ENCODE measurements at regions not wholly inside any gene's neighbourhood (a gene's known extent, or its start where the extent isn't known, plus 50 kb on each side); places are given as distances from the start of the nearest gene placed in this dataset.
A peak's percentile ranks its signal among the peaks of the same experiment; 100 is the strongest.

DNA sequence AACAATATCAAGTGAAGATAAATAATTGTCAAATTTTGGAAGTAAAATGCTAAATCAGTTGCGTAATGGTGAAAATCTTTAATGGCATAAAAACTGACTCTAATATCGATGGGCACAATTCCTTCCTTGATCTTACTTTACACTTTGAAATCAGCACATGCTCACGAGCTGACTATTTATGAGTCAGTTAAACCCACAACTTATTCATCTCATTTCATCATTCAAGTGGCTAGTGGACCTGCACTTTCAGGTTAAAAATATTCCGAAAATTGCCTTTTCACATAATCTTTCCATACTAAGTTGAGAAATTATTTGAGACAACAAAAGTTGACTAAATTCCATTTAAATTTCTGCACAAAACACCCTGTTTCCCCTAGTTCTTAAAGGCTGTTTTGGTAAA is 582.1 kb upstream of the TENM3 start:
- H3K14ac ChIP-seq (ENCODE audit: low read length) = no peak overlapping the region
- H2BK12ac ChIP-seq (ENCODE audit: low read length) = no peak overlapping the region
- H3K27me3 ChIP-seq (ENCODE audit: control insufficient read depth in 3 of 3, insufficient read depth in 3 of 3, low read depth in 1 of 3, low read length in 3 of 3) = no peaks in the 10 kb centered on the region
- H3K27ac ChIP-seq (replicated peaks; ENCODE audit: low read length) = no peak overlapping the region
- no peak for DNase-seq (ENCODE audit: low spot score)
- no peak overlapping the region for H4K91ac ChIP-seq (ENCODE audit: low read depth, low read length, poor library complexity)
- no peak overlapping the region for H3K9ac ChIP-seq (ENCODE audit: low read depth, low read length, poor library complexity)
- no peak overlapping the region for H3K4ac ChIP-seq (ENCODE audit: low read length)
- no CpG with 5 or more reads among the region's 4 CpGs for WGBS, 2 donors (ENCODE audit: extremely low coverage in 2 of 2, insufficient read length in 2 of 2, insufficient replicate concordance in 1 of 2)
- H3K4me2 ChIP-seq (ENCODE audit: insufficient read depth, low read length, poor library complexity, severe bottlenecking) = no peak overlapping the region
- no peak overlapping the region for H4K8ac ChIP-seq (ENCODE audit: low read depth, low read length)
- no peak overlapping the region for H2BK120ac ChIP-seq (ENCODE audit: low read depth, low read length)
- H3K23ac ChIP-seq (ENCODE audit: low read depth, low read length, poor library complexity) = no peak overlapping the region
- H3K36me3 ChIP-seq (replicated peaks in 1 of 2; ENCODE audit: control insufficient read depth in 2 of 2, insufficient read depth in 2 of 2, low read length in 2 of 2) = no peaks in the 10 kb centered on the region
- H3K18ac ChIP-seq (ENCODE audit: low read length) = no peak overlapping the region
- H2BK5ac ChIP-seq (ENCODE audit: low read length) = no peak overlapping the region
- H2AK5ac ChIP-seq (ENCODE audit: low read depth, low read length) = no peak overlapping the region
- H3K4me1 ChIP-seq (ENCODE audit: control insufficient read depth in 2 of 2, insufficient read depth in 1 of 2, low read depth in 1 of 2, low read length in 2 of 2) = peaks cover 0 to 14% of the 10 kb centered on the region in 2 donors
- no peak overlapping the region for H3K4me3 ChIP-seq (ENCODE audit: low read length in 2 of 2)
- peaks cover 0 to 2% of the 10 kb centered on the region in 2 donors for H3K9me3 ChIP-seq (replicated peaks in 1 of 2; ENCODE audit: control insufficient read depth in 2 of 2, insufficient read depth in 1 of 2, low read depth in 1 of 2, low read length in 2 of 2)
- H3K79me1 ChIP-seq (ENCODE audit: low read depth, low read length) = no peaks in the 10 kb centered on the region
- no peak overlapping the region for H2BK15ac ChIP-seq (ENCODE audit: low read length)
- peak overlapping the region; percentile 2 for H2AFZ ChIP-seq (ENCODE audit: low read length)

DNA sequence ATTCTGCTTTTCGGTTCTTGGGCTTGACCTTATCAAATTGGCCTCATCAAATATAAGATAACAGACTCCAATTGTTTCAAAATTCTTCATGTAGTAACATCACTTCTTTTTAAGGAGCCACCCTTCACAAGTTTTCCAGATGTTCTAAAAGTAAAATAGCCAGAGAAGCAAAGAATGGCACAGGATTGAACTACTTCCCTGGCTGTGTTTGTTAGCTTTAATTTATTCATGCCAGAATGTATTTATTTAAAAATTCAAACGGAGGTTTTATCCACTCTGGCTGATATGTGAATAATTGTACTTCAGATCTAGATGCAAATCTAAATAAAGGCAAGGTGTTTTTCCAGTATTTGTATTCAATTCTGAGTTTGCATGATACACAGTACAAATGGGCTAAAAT is 581.3 kb upstream of the TENM3 start:
- Histone ChIP-seq H2BK120ac (ENCODE audit: low read depth, low read length) (no peak overlapping the region), H4K8ac (ENCODE audit: low read depth, low read length) (no peak overlapping the region), H2AFZ (ENCODE audit: low read length) (no peak overlapping the region), H2BK15ac (ENCODE audit: low read length) (no peak overlapping the region), H3K79me1 (ENCODE audit: low read depth, low read length) (no peaks in the 10 kb centered on the region), H2BK5ac (ENCODE audit: low read length) (no peak overlapping the region), H4K91ac (ENCODE audit: low read depth, low read length, poor library complexity) (no peak overlapping the region), H3K4me1 (ENCODE audit: control insufficient read depth in 2 of 2, insufficient read depth in 1 of 2, low read depth in 1 of 2, low read length in 2 of 2) (peaks cover 0 to 14% of the 10 kb centered on the region in 2 donors), H3K18ac (ENCODE audit: low read length) (no peak overlapping the region), H3K9ac (ENCODE audit: low read depth, low read length, poor library complexity) (no peak overlapping the region), H3K9me3 (replicated peaks in 1 of 2; ENCODE audit: control insufficient read depth in 2 of 2, insufficient read depth in 1 of 2, low read depth in 1 of 2, low read length in 2 of 2) (peaks cover 0 to 2% of the 10 kb centered on the region in 2 donors), H3K27ac (replicated peaks; ENCODE audit: low read length) (no peak overlapping the region), H3K4ac (ENCODE audit: low read length) (no peak overlapping the region), H2AK5ac (ENCODE audit: low read depth, low read length) (no peak overlapping the region), H3K14ac (ENCODE audit: low read length) (no peak overlapping the region), H3K4me3 (ENCODE audit: low read length in 2 of 2) (no peak overlapping the region), H3K4me2 (ENCODE audit: insufficient read depth, low read length, poor library complexity, severe bottlenecking) (no peak overlapping the region), H3K23ac (ENCODE audit: low read depth, low read length, poor library complexity) (no peak overlapping the region), H3K36me3 (replicated peaks in 1 of 2; ENCODE audit: control insufficient read depth in 2 of 2, insufficient read depth in 2 of 2, low read length in 2 of 2) (no peaks in the 10 kb centered on the region), H3K27me3 (ENCODE audit: control insufficient read depth in 3 of 3, insufficient read depth in 3 of 3, low read depth in 1 of 3, low read length in 3 of 3) (no peaks in the 10 kb centered on the region), H2BK12ac (ENCODE audit: low read length) (no peak overlapping the region)
- no CpG with 5 or more reads among the region's 2 CpGs for WGBS, 2 donors (ENCODE audit: extremely low coverage in 2 of 2, insufficient read length in 2 of 2, insufficient replicate concordance in 1 of 2)
- DNase-seq (ENCODE audit: low spot score) = no peak

DNA sequence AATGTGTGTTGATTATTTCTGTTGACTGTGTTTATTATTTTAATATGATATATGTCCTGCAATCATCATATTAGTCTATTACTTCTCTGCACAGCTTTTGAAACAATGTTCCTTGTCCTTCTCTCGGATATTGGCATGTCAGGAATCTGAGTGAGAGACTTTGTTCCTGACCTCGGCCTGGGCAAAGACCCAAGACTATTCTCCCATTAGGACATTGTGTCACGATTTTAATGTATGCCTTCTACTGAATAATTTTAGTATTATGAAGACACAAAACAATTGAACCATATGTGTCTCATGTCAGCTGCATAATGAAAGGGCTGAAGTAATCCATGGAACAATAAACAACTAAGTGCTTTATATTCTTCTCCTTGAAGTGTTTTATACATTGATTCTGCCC is 580.8 kb upstream of the TENM3 start:
- peaks cover 0 to 14% of the 10 kb centered on the region in 2 donors for H3K4me1 ChIP-seq (ENCODE audit: control insufficient read depth in 2 of 2, insufficient read depth in 1 of 2, low read depth in 1 of 2, low read length in 2 of 2)
- no peak overlapping the region for H2BK5ac ChIP-seq (ENCODE audit: low read length)
- H3K9ac ChIP-seq (ENCODE audit: low read depth, low read length, poor library complexity) = no peak overlapping the region
- no peak overlapping the region for H2AFZ ChIP-seq (ENCODE audit: low read length)
- no peak overlapping the region for H3K27ac ChIP-seq (replicated peaks; ENCODE audit: low read length)
- no peaks in the 10 kb centered on the region for H3K36me3 ChIP-seq (replicated peaks in 1 of 2; ENCODE audit: control insufficient read depth in 2 of 2, insufficient read depth in 2 of 2, low read length in 2 of 2)
- H2BK15ac ChIP-seq (ENCODE audit: low read length) = no peak overlapping the region
- H2BK120ac ChIP-seq (ENCODE audit: low read depth, low read length) = no peak overlapping the region
- no peak overlapping the region for H3K18ac ChIP-seq (ENCODE audit: low read length)
- no peak overlapping the region for H3K4me3 ChIP-seq (ENCODE audit: low read length in 2 of 2)
- H3K79me1 ChIP-seq (ENCODE audit: low read depth, low read length) = no peaks in the 10 kb centered on the region
- no peak overlapping the region for H4K8ac ChIP-seq (ENCODE audit: low read depth, low read length)
- DNase-seq (ENCODE audit: low spot score) = peak; percentile 4
- H2AK5ac ChIP-seq (ENCODE audit: low read depth, low read length) = no peak overlapping the region
- H3K4me2 ChIP-seq (ENCODE audit: insufficient read depth, low read length, poor library complexity, severe bottlenecking) = no peak overlapping the region
- no peak overlapping the region for H4K91ac ChIP-seq (ENCODE audit: low read depth, low read length, poor library complexity)
- no peaks in the 10 kb centered on the region for H3K27me3 ChIP-seq (ENCODE audit: control insufficient read depth in 3 of 3, insufficient read depth in 3 of 3, low read depth in 1 of 3, low read length in 3 of 3)
- peaks cover 0 to 2% of the 10 kb centered on the region in 2 donors for H3K9me3 ChIP-seq (replicated peaks in 1 of 2; ENCODE audit: control insufficient read depth in 2 of 2, insufficient read depth in 1 of 2, low read depth in 1 of 2, low read length in 2 of 2)
- no peak overlapping the region for H2BK12ac ChIP-seq (ENCODE audit: low read length)
- no CpG with 5 or more reads among the region's 3 CpGs for WGBS, 2 donors (ENCODE audit: extremely low coverage in 2 of 2, insufficient read length in 2 of 2, insufficient replicate concordance in 1 of 2)
- H3K4ac ChIP-seq (ENCODE audit: low read length) = no peak overlapping the region
- no peak overlapping the region for H3K14ac ChIP-seq (ENCODE audit: low read length)
- no peak overlapping the region for H3K23ac ChIP-seq (ENCODE audit: low read depth, low read length, poor library complexity)

DNA sequence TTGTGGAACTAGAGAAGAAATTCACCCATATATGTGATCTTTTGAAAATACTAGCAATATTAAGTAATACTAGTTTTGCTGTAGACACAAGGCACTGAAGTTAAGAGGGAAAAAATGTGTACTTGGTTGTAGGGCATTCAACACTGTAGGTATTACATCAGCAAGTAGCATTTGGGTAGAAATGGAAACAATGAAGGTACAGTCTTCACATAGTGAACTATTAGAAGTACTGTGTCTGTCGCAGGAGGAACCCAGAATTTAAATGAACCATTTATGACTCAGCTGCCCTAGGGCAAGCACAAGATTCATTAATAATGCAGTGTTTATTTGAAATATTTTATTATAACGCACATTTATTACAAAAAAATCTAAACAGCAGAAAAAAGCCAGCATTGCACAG is 572.7 kb upstream of the TENM3 start:
- WGBS, 2 donors (ENCODE audit: extremely low coverage in 2 of 2, insufficient read length in 2 of 2, insufficient replicate concordance in 1 of 2) = no CpG with 5 or more reads among the region's 2 CpGs
- Histone ChIP-seq H3K4me2 (ENCODE audit: insufficient read depth, low read length, poor library complexity, severe bottlenecking) (no peak overlapping the region), H3K14ac (ENCODE audit: low read length) (no peak overlapping the region), H3K9ac (ENCODE audit: low read depth, low read length, poor library complexity) (no peak overlapping the region), H3K27me3 (ENCODE audit: control insufficient read depth in 3 of 3, insufficient read depth in 3 of 3, low read depth in 1 of 3, low read length in 3 of 3) (no peaks in the 10 kb centered on the region), H2AK5ac (ENCODE audit: low read depth, low read length) (no peak overlapping the region), H2BK5ac (ENCODE audit: low read length) (no peak overlapping the region), H4K91ac (ENCODE audit: low read depth, low read length, poor library complexity) (no peak overlapping the region), H2BK15ac (ENCODE audit: low read length) (no peak overlapping the region), H4K8ac (ENCODE audit: low read depth, low read length) (no peak overlapping the region), H3K4ac (ENCODE audit: low read length) (no peak overlapping the region), H3K79me1 (ENCODE audit: low read depth, low read length) (no peaks in the 10 kb centered on the region), H3K4me1 (ENCODE audit: control insufficient read depth in 2 of 2, insufficient read depth in 1 of 2, low read depth in 1 of 2, low read length in 2 of 2) (no peaks in the 10 kb centered on the region), H3K4me3 (ENCODE audit: low read length in 2 of 2) (no peak overlapping the region), H2BK120ac (ENCODE audit: low read depth, low read length) (no peak overlapping the region), H2BK12ac (ENCODE audit: low read length) (no peak overlapping the region), H3K27ac (replicated peaks; ENCODE audit: low read length) (no peak overlapping the region), H3K36me3 (replicated peaks in 1 of 2; ENCODE audit: control insufficient read depth in 2 of 2, insufficient read depth in 2 of 2, low read length in 2 of 2) (no peaks in the 10 kb centered on the region), H3K18ac (ENCODE audit: low read length) (no peak overlapping the region), H3K23ac (ENCODE audit: low read depth, low read length, poor library complexity) (no peak overlapping the region), H2AFZ (ENCODE audit: low read length) (no peak overlapping the region), H3K9me3 (replicated peaks in 1 of 2; ENCODE audit: control insufficient read depth in 2 of 2, insufficient read depth in 1 of 2, low read depth in 1 of 2, low read length in 2 of 2) (peaks cover 0 to 3% of the 10 kb centered on the region in 2 donors)
- DNase-seq (ENCODE audit: low spot score) = no peak

All from neuronal stem cell (in vitro differentiated cells).